22Rv1 (cell line): ENCODE measurements at regions not wholly inside any gene's neighbourhood (a gene's known extent, or its start where the extent isn't known, plus 50 kb on each side); places are given as distances from the start of the nearest gene placed in this dataset.

Experiments used
- CTCF ChIP-seq: fragments of 450-650 bp; IDR thresholded peaks from 2 replicates; pipeline ENCODE4 v1.5.1; 2017; ENCODE audit warnings: mild to moderate bottlenecking
- ZFX ChIP-seq: fragments of 450-650 bp; IDR thresholded peaks from 2 replicates; pipeline ENCODE4 v1.6.1; 2017; ENCODE audit warnings: antibody characterized with exemption, borderline replicate concordance

- TF ChIP-seq CTCF (no peak), ZFX (no peak)
Measured at GRCh38 chr6:101003075-101003474, 121.9 kb upstream of the ASCC3 start.
